ENCODE measurements at regions not wholly inside any gene's neighbourhood (a gene's known extent, or its start where the extent isn't known, plus 50 kb on each side); places are given as distances from the start of the nearest gene placed in this dataset.

DNA sequence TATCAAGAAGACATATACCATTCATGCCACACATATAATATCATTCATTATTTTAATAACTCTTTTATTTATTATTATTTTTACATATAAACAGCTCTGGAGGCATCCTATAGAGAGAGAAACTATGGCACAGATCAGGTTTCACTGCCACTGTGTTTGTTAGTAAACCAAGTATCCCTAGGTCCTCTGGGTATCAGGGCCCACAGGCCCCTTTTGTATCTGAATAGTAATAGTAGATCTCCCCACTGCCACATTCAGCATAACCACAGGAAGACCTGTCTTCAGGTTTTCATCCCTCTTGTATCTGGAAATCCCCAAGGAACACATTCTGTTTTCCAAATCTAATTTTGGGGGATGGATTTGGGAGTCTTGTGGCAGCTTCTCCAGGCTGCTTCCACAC is 94.0 kb downstream of the SPATA31D1 start:
- FAIRE-seq = no peak
- ATAC-seq = no peak
- TF ChIP-seq JUNB (IDR thresholded peaks at IDR 0.05) (no peak), HMGXB4 (CRISPR knock-in tag; IDR thresholded peaks at IDR 0.05; ENCODE audit: borderline replicate concordance) (no peak), CEBPB (IDR thresholded peaks at IDR 0.05) (no peak), ELK1 (IDR thresholded peaks at IDR 0.05; ENCODE audit: low read depth, low read length) (no peak), ZC3H11A (IDR thresholded peaks at IDR 0.05) (no peak), ZNF302 (CRISPR knock-in tag; IDR thresholded peaks at IDR 0.05) (no peak), SREBF2 (IDR thresholded peaks at IDR 0.05) (no peak), HOXB5 (CRISPR knock-in tag; IDR thresholded peaks at IDR 0.05) (no peak), KDM1A (IDR thresholded peaks at IDR 0.05; ENCODE audit: low read depth) (no peak), EHMT2 (IDR thresholded peaks at IDR 0.05; ENCODE audit: low read depth) (no peak)

DNA sequence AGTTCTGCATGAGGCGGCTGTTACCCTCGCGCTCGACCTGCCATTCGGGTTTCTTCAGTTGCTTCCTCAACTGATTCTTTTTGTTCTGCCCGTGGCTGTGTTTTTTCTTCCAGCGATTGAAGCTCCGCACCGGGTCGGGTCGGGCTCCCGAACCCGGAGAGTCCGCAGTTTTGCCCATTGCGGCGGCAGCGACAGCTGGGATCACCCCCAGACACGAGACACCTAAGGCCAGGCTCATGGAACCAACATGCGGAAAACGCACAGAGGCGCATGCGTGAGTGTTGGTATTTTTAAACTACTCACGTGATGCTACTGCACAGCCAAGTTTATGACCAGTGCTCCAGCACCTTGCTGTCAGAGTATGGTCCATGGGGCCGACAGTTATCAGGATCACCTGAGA is 100.0 kb downstream of the SPATA31D1 start:
- ChIA-PET CTCF (no interaction called here), POLR2A (no interaction called here)
- Histone ChIP-seq H3K4me1 (no peaks in the 10 kb centered on the region), H3K4me3 (no peak overlapping the region), H3K4me2 (no peak overlapping the region), H3K9me3 (no peaks in the 10 kb centered on the region), H3K27ac (no peak overlapping the region)
- ATAC-seq (no peak), DNase-seq (ENCODE audit: low read depth in 1 of 2, low spot score in 1 of 2) (no peak), FAIRE-seq (no peak)
- TF ChIP-seq POLR2A (IDR thresholded peaks at IDR 0.05; ENCODE audit: low read length) (no peak), CHD2 (IDR thresholded peaks at IDR 0.05; ENCODE audit: low read length, partially characterized antibody) (no peak), EHMT2 (IDR thresholded peaks at IDR 0.05; ENCODE audit: low read depth) (no peak), RARB (CRISPR knock-in tag; IDR thresholded peaks at IDR 0.05) (no peak), EP300 (IDR thresholded peaks at IDR 0.05) (no peak), CBX8 (IDR thresholded peaks at IDR 0.05) (no peak), ATOH8 (CRISPR knock-in tag; IDR thresholded peaks at IDR 0.05; ENCODE audit: low read depth) (no peak), HMGXB4 (CRISPR knock-in tag; IDR thresholded peaks at IDR 0.05; ENCODE audit: borderline replicate concordance) (no peak), ESRRA (IDR thresholded peaks at IDR 0.05; ENCODE audit: borderline replicate concordance, low read length) (no peak), FOXS1 (CRISPR knock-in tag; IDR thresholded peaks at IDR 0.05) (no peak), ZSCAN20 (CRISPR knock-in tag; IDR thresholded peaks at IDR 0.05) (no peak), BCL3 (IDR thresholded peaks at IDR 0.05) (no peak), MYC (IDR thresholded peaks at IDR 0.05; ENCODE audit: borderline replicate concordance, low read length) (no peak), RCOR1 (IDR thresholded peaks at IDR 0.05; ENCODE audit: low read depth, low read length) (no peak)
- TF ChIP-seq, protein P1, sequence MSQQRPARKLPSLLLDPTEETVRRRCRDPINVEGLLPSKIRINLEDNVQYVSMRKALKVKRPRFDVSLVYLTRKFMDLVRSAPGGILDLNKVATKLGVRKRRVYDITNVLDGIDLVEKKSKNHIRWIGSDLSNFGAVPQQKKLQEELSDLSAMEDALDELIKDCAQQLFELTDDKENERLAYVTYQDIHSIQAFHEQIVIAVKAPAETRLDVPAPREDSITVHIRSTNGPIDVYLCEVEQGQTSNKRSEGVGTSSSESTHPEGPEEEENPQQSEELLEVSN (IDR thresholded peaks at IDR 0.05; ENCODE audit: borderline replicate concordance, low read depth) = no peak
- WGBS (ENCODE audit: missing lambda C conversion rate) = 76% methylated on average over 24 of the region's 24 CpGs

More for the DNA sequence above, 94.0 kb downstream of the SPATA31D1 start:
- Histone ChIP-seq H3K4me3 (no peak overlapping the region), H3K4me2 (no peak overlapping the region), H3K9me3 (no peaks in the 10 kb centered on the region), H3K27ac (no peak overlapping the region), H3K4me1 (no peaks in the 10 kb centered on the region)
- ChIA-PET CTCF (interaction anchor here (0.5 kb wide), 1 partner anchor 1701 kb away, joined by 3 read pairs; no protein-coding TSS in a partner anchor), POLR2A (no interaction called here)
- DNase-seq (ENCODE audit: low read depth in 1 of 2, low spot score in 1 of 2) = no peak

Measured in A549 (cell line).